ENCODE measurements at regions not wholly inside any gene's neighbourhood (a gene's known extent, or its start where the extent isn't known, plus 50 kb on each side); places are given as distances from the start of the nearest gene placed in this dataset.
"Not testable (repeated sequence)": the region's sequence is repeated elsewhere in the genome, so short reads cannot be mapped to it uniquely, and the experiment has no call there.

DNA sequence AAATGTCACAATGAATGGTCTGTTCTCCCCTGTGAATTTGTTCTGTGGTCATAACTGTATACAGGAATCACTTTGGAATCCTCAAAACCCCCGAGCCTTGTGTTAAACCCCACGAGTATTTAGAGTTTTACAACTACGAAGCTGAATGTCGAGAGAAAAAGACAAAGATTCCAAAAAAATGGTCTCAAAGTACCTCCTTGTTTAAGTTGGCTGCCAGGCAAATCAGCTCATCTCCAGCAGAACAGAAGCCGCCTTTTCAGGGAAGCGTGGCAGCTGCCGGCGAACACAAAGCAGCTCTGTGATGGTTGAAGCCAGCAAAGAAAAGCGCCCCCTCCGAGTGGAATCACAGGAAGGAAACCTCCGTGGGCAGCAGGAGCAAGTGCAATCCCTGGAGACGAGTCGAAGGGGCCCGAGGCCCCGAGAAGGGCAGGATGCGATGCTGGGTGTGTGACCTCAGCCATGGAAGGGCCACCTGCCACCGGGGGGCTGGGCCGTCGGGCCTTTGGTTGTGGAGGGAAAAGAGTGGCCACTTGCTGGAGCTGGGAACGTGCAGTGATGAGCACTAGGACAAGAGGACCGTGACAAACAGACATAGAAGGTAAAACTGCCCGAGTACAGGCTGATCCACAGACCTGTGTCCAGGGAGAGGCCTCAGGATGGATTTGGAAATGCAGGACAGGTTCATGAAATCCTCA is 706.4 kb downstream of the SEMA5A start:
- Mint-ChIP-seq H3K4me1 (no peaks in the 10 kb centered on the region), H3K4me3 (no peak overlapping the region), H3K27ac (no peak overlapping the region), H3K27me3 (no peaks in the 10 kb centered on the region), H3K9me3 (peaks cover 5 to 24% of the 10 kb centered on the region in 2 donors)
- ATAC-seq (no peak), DNase-seq (no peak)

DNA sequence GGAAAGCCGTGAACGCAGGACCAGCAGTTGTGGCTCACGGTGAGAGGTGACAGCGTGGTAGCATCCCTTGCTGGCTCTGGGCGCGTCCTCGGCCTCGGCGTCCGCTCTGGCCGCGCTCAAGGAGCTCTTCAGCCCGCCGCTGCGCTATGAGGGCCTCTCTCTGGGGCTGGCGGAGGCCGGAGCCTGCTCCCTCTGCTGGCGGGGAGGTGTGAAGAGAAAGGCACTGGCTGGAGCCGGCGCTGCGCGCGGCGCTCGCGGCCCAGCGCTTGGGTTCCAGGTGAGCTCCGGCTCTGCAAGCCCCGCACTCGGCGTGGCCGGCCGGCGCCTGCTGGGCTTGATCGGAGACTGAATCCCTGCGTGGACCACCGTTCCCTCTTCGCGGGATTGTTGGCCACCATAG is 705.6 kb downstream of the SEMA5A start:
- H3K4me3 Mint-ChIP-seq: no peak overlapping the region
- H3K4me1 Mint-ChIP-seq: no peaks in the 10 kb centered on the region
- H3K27ac Mint-ChIP-seq: no peak overlapping the region
- no peaks in the 10 kb centered on the region for H3K27me3 Mint-ChIP-seq
- no peak for DNase-seq
- H3K9me3 Mint-ChIP-seq: peaks cover 5 to 24% of the 10 kb centered on the region in 2 donors
- ATAC-seq: no peak

DNA sequence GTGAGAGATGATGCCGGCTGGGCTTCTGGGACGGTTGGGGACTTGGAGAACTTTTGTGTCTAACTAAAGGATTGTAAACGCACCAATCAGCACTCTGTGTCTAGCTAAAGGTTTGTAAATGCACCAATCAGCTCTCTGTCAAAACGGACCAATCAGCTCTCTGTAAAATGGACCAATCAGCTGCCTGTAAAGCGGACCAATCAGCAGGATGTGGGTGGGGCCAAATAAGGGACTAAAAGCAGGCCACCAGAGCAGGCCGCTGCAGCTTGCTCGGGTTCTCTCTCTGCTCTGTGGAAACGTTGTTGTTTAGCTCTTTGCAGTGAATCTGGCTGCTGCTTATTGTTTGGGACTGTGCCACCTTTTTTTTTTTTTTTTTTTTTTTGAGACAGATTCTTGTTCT is 705.1 kb downstream of the SEMA5A start:
- H3K9me3 Mint-ChIP-seq: peaks cover 5 to 24% of the 10 kb centered on the region in 2 donors
- H3K27ac Mint-ChIP-seq, ATAC-seq, H3K27me3 Mint-ChIP-seq, H3K4me3 Mint-ChIP-seq, H3K4me1 Mint-ChIP-seq, DNase-seq: not testable (repeated sequence)

DNA sequence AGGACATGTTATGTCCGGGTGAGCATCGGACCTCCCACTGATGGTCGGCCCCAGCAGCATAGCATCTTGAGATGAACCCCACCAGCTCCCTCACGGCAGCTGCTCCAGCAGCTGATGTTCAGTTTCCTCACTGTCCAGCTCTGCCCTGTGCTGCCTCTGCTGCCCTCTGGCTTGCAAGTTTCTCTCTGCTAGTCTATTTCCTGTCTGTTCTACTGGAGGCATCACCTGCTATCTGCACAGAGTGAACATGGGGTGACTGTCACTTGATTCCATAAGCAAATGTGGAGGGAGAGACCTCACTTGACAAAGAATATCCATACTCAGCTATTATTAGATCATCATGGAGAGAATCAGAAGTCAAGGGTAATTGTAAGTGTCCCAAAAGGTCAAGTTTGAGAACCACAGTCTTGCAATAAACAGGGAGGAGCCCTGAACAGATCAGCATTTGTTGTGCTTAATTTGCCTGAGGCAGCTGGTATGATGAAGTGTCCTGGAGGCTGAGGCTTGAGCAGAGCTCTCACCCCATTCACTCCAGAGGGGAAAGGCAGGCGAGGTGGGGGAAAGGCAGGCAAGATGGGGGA is 702.8 kb downstream of the SEMA5A start:
- Mint-ChIP-seq H3K27me3 (no peaks in the 10 kb centered on the region), H3K9me3 (peaks cover 5 to 23% of the 10 kb centered on the region in 2 donors), H3K4me1 (no peaks in the 10 kb centered on the region), H3K27ac (no peak overlapping the region), H3K4me3 (no peak overlapping the region)
- ATAC-seq: no peak
- DNase-seq: no peak

DNA sequence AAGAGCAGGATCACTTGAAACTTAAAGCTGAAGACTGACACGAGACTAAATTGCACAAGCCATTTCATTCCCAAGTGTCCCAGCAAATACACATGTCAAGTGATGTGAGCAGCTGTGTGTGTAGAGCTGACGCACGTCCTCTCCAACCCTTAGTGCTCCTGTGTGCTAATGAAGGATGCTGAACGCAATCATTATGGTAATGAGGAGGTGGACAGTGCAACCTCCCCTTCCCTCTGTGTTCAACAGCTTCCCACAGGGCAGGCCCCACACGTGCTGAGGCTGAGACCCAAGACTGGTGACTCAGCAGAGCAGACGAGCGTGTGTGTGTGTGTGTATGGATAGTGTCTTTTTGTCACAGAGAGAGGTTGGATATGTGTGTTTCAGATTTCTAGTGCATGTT is 702.1 kb downstream of the SEMA5A start:
- Mint-ChIP-seq H3K9me3 (peaks cover 5 to 23% of the 10 kb centered on the region in 2 donors), H3K27ac (no peak overlapping the region), H3K4me1 (no peaks in the 10 kb centered on the region), H3K27me3 (no peaks in the 10 kb centered on the region), H3K4me3 (no peak overlapping the region)
- DNase-seq (no peak), ATAC-seq (no peak)

DNA sequence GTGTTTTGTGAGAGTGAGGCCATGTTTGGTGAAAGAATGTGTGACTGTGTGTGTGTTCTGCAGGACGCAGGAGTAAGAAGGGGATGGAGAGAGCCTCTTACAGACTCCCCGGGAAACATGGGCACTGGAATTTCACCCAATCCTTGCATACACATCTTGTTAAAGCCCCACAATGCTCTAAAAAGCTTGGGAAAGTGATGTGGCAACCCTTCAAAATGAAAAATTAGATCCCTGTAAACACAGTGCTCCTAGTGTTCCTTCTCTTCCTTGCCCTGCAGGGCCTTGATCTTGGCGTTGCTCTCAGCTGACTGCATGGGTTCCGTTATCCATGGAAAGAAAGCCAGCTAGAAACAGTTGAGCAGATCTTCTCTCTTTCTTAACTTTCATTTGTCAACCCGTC is 701.7 kb downstream of the SEMA5A start:
- H3K27me3 Mint-ChIP-seq: no peaks in the 10 kb centered on the region
- H3K9me3 Mint-ChIP-seq: peaks cover 5 to 23% of the 10 kb centered on the region in 2 donors
- H3K27ac Mint-ChIP-seq: no peak overlapping the region
- no peak for ATAC-seq
- DNase-seq: no peak
- H3K4me3 Mint-ChIP-seq: no peak overlapping the region
- H3K4me1 Mint-ChIP-seq: no peaks in the 10 kb centered on the region

DNA sequence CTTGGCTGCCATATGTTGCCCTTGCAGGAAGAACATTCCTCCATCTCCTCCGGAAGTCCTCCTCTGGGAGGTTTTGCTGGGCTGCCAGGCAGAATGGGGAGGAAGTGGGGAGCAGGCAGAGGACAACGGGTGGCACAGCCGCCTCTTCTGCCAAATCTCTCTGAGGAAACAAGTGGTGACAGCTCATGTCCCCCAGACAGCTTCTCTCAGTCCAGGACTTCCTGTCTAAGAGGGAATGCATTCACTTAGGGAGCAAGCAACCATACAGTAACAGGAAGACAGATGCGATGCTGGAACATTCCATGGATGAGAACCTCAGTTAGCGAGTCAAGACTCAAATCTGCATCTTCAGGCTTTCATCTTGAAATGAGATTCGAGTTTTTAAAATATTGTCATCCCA is 701.0 kb downstream of the SEMA5A start:
- H3K27ac Mint-ChIP-seq: no peak overlapping the region
- no peaks in the 10 kb centered on the region for H3K27me3 Mint-ChIP-seq
- H3K4me3 Mint-ChIP-seq: no peak overlapping the region
- no peaks in the 10 kb centered on the region for H3K4me1 Mint-ChIP-seq
- DNase-seq: no peak
- ATAC-seq: no peak
- peaks cover 5 to 18% of the 10 kb centered on the region in 2 donors for H3K9me3 Mint-ChIP-seq

DNA sequence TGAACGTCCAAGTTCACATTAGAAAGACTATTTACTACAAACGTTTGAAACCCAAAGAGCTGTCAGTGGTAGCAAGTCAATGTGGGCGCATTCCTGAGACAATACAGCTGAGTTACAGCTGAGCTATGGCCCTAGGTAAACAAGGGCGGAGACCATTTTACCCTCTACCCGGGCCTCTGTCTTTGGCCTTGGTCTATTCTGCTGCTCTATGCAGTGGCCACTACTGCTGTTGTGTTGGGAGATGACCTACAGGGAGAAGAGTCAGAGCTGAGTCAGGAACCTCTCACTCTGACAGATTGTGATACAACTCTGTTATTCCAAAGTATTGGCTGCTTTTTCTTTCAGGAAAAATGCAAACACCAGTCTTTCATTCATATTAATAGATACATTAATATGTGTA is 700.6 kb downstream of the SEMA5A start:
- Mint-ChIP-seq H3K4me3 (no peak overlapping the region), H3K27me3 (no peaks in the 10 kb centered on the region), H3K27ac (no peak overlapping the region), H3K9me3 (peaks cover 7 to 18% of the 10 kb centered on the region in 2 donors), H3K4me1 (no peaks in the 10 kb centered on the region)
- DNase-seq (no peak), ATAC-seq (no peak)

DNA sequence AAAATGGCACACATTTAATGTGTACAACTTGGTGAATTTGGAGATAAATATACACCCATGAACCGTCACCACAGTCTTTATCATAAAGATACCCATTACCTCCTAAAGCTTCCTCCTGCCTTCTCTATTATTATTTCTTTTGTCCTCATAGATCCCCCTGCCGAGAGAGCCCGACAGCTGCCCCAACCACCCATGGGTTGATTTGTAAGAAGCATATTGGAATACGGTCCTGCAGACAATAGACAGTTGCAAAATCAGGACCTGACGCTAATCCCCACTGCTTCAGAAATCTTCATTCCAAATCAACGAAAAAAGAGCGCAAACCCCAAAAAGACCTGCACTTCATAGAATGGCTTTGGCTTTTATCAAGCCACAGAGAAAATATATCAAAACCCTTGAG is 697.5 kb downstream of the SEMA5A start:
- DNase-seq (no peak), ATAC-seq (no peak)
- no peaks in the 10 kb centered on the region for H3K27me3 Mint-ChIP-seq
- peaks cover 11 to 23% of the 10 kb centered on the region in 2 donors for H3K9me3 Mint-ChIP-seq
- no peak overlapping the region for H3K27ac Mint-ChIP-seq
- no peaks in the 10 kb centered on the region for H3K4me1 Mint-ChIP-seq
- H3K4me3 Mint-ChIP-seq: no peak overlapping the region

DNA sequence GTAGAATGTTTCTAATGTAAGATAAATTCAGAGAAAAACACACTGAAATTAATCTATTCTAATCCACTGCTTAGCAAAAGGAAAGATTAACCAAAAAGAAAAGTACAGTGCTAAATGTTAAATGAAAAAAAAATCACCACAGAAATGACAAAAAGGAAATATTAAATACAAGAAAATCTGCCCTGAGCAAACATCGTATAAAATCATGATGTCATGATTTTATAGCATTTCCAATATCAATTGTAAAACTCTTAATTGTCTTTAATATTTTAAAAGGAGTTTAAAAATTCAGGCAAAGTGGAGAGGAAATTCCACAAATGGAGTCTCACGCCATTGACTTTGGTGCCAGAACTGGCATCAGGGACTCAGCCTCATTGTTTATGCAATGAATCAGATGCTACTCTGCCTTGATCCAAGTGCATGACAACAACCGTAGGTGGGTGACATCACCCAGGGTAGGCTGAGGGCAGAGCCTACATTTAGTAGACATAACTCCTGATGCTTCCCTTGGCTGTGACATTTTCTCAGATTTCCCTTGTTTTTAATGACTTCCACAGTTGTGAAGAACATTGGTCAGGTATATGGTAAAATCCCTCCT is 696.8 kb downstream of the SEMA5A start:
- H3K27ac Mint-ChIP-seq: no peak overlapping the region
- no peak for DNase-seq
- H3K9me3 Mint-ChIP-seq: peaks cover 7 to 23% of the 10 kb centered on the region in 2 donors
- H3K4me1 Mint-ChIP-seq: no peaks in the 10 kb centered on the region
- no peak for ATAC-seq
- H3K27me3 Mint-ChIP-seq: no peaks in the 10 kb centered on the region
- no peak overlapping the region for H3K4me3 Mint-ChIP-seq

DNA sequence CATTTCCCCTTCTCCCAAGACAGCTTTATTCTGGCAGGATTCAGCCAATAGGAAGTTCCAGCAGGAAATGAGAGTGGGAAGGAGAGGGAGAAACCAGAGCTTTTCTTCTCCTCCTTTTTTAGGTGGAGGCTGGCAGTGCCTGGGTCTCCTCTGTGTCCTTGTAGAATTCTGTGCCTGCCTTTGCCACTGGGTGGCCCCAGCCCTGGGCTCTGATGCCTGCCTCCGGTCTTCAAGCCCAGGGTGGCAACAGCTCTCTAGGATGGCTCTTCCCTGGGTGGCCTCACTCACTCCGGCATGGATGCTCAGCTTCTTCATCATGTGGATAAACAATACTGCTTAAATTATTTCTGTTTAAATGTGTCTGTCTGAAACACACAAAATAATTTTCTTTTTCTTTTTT is 694.8 kb downstream of the SEMA5A start:
- DNase-seq (no peak), ATAC-seq (no peak)
- Mint-ChIP-seq H3K4me1 (no peaks in the 10 kb centered on the region), H3K27ac (no peak overlapping the region), H3K9me3 (peaks cover 6 to 26% of the 10 kb centered on the region in 2 donors), H3K4me3 (no peak overlapping the region), H3K27me3 (no peaks in the 10 kb centered on the region)

DNA sequence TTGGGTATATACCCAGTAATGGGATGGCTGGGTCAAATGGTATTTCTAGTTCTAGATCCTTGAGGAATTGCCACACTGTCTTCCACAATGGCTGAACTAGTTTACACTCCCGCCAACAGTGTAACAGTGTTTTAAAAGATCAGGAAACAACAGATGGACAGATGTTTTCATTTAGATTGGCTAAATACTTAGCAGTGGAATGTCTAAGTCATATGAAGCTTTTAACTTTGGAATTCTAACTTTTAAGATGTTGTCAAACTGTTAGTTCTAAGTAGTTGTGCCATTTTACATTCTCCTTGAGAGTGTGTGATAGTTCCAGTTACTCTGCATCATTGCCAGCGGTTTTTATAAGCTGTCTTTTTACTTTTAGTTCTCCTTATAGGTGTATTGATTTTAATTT is 688.8 kb downstream of the SEMA5A start:
- ATAC-seq (no peak), DNase-seq (no peak)
- no peak overlapping the region for H3K4me3 Mint-ChIP-seq
- H3K4me1 Mint-ChIP-seq: no peaks in the 10 kb centered on the region
- no peaks in the 10 kb centered on the region for H3K27me3 Mint-ChIP-seq
- no peak overlapping the region for H3K27ac Mint-ChIP-seq
- peaks cover 0 to 20% of the 10 kb centered on the region in 2 donors for H3K9me3 Mint-ChIP-seq

DNA sequence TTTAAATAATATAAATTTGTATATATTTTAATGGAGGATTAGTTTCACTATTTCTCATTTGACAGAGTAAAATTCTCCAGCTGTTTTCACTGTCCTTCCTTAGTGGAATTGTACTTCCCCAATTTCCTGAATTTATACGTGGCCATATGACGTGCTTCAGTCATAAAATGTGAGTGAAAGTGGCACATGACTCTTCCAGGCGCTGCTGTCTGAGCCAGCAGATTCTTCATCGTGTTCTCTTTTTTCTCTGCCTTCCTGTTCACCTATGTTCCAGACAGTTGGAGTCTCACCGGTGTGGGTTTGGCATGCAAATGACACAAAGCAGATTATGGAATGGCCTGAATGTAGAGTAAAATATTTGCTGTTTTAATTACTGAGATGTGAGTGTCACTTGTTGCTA is 684.1 kb downstream of the SEMA5A start:
- Mint-ChIP-seq H3K4me1 (no peaks in the 10 kb centered on the region), H3K27me3 (no peaks in the 10 kb centered on the region), H3K27ac (no peak overlapping the region), H3K9me3 (peaks cover 0 to 13% of the 10 kb centered on the region in 2 donors), H3K4me3 (no peak overlapping the region)
- DNase-seq (no peak), ATAC-seq (no peak)

DNA sequence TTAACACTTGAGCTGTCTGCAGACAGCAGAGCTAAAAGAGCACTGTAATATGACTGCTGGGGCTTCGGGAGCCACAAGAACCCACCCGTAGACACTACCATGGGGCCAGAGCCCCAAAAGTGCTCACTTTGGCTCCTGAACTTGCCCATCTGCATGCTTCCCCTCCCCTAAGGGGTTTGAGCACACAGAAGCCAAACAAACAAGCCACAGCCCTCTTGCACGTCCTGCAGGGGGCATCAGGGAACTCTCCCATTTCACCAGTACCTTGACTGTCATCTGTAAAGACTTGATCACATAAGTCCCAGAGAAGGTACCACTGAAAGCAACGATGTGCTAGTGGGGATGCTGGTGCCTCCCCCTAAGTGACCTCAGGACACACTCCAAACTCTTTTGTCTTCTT is 681.8 kb downstream of the SEMA5A start:
- ATAC-seq (no peak), DNase-seq (no peak)
- Mint-ChIP-seq H3K27me3 (no peaks in the 10 kb centered on the region), H3K9me3 (peaks cover 0 to 22% of the 10 kb centered on the region in 2 donors), H3K4me3 (no peak overlapping the region), H3K4me1 (no peaks in the 10 kb centered on the region), H3K27ac (no peak overlapping the region)

DNA sequence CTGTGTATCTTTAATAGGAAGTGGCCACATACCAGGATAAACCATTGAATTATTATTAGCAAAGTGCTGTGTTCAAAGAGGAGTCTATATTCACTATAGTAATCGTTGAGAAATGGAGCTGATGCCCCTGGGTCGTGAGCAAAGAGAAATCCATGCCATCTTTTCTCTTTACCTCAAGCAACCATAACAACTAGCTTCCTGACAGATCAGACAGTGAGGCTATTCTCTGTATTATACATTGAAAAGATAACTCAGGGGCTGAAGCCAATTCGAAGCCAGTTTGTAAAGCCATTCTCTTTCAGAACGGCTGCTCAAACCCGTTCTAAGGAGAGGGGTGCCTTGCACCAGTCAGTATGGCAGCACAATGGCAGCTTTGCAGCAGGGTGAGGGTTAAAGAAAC is 680.6 kb downstream of the SEMA5A start:
- Mint-ChIP-seq H3K27me3 (no peaks in the 10 kb centered on the region), H3K4me1 (no peaks in the 10 kb centered on the region), H3K27ac (no peak overlapping the region), H3K9me3 (peaks cover 0 to 22% of the 10 kb centered on the region in 2 donors), H3K4me3 (no peak overlapping the region)
- DNase-seq (no peak), ATAC-seq (no peak)

DNA sequence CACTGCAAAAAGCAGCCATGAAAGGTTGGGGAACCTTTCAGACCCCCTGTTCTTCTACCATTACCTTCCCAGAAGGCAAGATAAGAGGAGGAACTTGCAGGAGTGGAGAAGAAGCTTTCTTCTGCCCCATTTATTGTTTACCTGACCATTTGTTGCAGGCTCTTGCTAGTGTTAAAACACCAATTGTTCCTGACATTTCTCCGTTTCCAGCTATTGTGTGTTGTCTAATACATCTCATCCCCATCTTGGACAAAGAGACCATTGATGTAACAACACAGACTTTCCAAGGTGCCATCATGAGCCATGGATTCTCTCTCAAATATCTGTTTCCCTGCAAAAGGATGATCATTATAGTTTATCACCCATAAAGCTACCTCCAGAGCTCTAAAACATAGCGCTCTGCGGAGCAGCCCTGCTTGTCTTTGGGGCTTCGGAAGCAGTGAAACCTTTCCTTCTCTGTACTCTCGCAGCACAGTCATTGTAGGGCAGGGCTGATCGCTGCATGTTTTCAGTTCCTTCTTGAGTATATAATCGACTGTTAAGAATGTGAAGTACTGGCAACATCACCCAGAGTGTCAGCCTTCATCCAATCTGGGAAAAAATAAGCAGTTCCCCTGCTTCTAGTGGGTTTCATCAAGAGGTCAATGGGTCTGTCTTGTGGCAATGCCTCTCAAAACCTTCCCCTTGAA is 680.0 kb downstream of the SEMA5A start:
- H3K4me3 Mint-ChIP-seq: no peak overlapping the region
- no peaks in the 10 kb centered on the region for H3K4me1 Mint-ChIP-seq
- H3K27me3 Mint-ChIP-seq: no peaks in the 10 kb centered on the region
- DNase-seq (no peak), ATAC-seq (no peak)
- H3K9me3 Mint-ChIP-seq: peaks cover 0 to 22% of the 10 kb centered on the region in 2 donors
- H3K27ac Mint-ChIP-seq: no peak overlapping the region

All from stimulated activated naive CD8-positive, alpha-beta T cell treated with anti-CD3 and anti-CD28 coated beads, Interleukin-15, amount 100 ng/mL, for 72 hours (primary cell).